HG03175 (cell line): ENCODE measurements at regions not wholly inside any gene's neighbourhood (a gene's known extent, or its start where the extent isn't known, plus 50 kb on each side); places are given as distances from the start of the nearest gene placed in this dataset.

Experiments used
- ATAC-seq: cut with Tn5 transposase; IDR thresholded peaks from one replicate; pipeline ENCODE4 v1.9.1; 2021; ENCODE audit warnings: mild to moderate bottlenecking, moderate library complexity; ENCODE audit not compliant: unreplicated experiment

DNA sequence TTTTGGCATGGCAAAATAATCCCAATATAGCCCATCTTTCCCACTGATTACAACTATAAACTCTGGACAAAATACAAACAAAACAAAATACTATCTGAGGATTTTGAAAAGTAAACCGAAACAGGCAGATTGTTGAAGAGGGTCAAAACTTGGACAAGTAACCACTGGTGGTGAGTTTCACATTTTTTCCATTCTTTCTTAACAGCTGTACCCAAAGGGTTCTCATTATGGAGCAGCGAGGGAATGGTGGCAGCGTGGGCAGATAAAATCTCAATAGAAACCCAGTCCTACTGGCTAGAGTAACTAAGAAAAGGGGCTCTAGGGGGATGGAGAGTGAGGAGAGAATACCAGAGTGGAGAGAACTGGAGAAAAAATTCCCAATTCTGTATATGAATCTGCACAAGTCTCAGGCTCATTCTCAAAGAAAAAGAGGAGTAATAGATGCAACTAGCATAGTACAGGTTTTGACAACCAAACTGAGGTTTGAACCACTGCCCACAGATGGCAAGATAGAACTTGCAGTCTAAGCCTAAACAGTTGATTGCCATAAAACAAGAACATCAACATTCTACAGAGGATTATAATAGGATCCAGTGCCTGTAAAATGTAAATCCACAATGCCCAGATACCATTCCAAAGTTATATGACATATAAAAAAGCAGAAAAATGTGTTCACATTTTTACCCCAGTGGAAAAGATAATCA, 284.5 kb downstream of the KCNRG start:
- ATAC-seq: no peak

DNA sequence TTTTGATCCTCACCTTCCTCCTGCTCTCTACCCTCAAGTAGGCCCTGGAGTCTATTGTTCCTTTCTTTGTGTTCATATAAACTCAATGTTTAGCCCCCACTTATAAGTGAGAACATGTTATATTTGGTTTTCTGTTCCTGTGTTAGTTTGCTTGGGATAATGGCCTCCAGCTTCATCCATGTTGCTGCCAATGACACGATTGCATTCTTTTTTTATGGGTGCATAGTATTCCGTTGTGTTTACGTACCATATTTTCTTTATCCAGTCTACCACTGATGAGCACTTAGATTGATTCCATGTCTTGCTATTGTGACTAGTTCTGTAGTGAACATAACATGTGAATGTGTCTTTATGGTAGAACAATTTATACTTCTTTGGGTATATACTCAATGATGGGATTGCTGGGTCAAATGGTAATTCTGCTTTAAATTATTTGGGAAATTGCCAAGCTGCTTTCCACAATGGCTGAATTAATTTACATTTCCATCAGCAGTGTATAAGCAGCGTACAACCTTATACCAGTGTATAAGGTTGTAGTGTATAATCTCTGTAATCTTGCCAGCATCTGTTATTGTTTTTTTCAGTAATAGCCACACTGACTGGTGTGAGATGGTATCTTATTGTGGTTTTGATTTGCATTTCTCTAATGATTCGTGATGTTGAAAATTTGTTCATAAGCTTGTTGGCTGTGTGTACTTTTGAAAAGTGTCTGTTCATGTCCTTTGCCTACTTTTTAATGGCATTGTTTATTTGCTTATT, 288.9 kb downstream of the KCNRG start:
- ATAC-seq: no peak

DNA sequence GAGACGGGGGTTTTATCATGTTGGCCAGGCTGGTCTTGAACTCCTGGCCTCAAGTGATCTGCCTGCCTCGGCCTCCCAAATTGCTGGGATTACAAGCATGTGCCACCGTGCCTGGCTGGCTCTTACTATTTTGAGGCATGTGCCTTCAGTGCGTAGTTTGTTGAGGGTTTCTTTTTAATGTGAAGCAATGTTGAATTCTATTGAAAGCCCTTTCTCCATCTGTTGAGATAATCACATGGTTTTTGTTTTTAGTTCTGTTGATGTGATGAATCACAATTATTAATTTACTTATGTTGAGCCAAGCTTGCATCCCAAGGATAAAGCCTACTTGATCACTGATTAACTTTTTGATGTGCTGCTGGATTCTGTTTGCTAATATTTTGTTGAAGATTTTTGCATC, 290.9 kb downstream of the KCNRG start:
- ATAC-seq: no peak

DNA sequence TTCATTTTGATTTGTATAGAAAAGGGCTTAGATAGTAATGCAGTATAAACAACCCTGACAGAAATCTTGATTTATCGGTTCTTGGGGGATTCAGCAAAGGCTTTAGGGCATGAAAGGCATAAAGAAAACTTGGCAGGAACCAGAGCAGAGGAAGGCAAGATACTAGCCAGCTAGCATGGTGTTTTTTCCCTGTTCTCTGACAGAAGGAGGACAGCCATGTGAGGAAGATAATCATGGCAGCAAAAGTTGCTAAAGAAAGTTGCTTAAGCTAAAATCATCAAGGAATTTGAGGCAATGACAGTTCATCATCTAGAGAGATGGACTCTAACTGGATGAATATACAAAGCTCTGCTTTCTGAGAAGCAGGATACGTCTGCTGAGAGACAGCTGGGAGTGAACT, 294.1 kb downstream of the KCNRG start:
- no peak for ATAC-seq

DNA sequence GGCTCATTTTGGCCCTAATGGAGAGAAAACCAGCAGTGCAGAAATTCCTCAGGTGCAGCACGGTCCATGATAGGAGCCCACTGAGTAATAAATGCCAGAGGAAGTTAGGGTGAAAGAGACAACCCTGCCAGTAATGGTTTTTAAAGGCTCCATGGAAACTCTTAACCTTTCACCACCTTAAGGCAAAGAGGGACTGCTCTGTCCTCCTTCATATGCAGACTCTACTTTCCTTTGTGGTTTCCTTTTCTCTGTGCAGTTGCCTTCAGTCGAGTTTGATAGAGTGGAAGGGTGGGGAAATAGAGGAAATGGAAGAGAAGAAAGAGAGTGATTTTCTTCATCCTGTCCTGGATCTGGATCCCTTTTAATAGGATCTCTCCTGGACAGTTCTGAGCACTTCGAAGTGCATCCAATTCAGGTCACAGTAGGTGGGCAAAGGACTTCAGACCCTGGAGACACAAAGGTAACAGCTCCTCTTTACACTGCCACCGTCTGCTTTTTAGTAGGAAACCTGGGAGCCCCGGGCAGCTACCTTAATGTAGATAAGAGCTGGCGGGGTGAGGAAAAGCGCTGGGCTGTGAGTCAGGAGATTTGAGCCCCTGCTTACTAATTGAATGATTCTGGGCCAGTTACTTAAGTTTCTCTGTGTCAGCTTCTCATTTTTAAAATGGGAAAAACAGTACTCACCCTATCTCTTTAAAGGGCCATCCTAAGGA, 294.8 kb downstream of the KCNRG start:
- no peak for ATAC-seq

DNA sequence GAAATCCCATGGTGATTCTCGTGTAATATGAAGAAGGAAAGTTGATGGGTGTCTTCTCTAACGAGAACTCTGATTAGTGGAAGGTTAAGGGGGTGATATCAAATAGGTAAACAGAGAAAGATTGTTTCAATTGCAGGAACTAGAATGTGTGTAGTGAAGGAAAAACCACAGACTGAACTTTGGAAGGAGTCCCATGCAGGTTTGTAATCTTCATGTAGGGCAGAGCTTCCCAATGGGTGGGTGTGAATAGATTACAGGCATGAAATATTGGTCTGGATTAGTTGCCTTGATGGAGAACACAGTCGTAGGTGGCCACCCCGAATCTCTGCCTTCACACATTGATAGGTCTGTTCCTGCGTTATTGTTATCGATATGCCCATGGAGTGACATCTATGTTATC, 295.5 kb downstream of the KCNRG start:
- ATAC-seq: no peak

DNA sequence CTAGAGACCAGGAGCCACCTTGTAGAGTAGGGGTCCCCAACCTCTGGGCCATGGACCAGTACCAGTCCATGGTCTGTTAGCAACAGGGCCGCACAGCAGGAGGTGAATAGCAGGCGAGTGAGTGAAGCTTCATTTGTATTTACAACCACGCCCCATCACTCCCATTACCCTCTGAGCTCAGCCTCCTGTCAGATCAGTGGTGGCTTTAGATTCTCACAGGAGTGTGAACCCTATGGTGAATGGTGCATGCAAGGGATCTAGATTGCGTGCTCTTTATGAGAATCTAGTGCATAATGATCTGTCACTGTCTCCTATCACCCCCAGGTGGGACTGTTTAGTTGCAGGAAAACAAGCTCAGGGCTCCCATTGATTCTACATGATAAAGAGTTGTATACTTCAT, 303.6 kb downstream of the KCNRG start:
- ATAC-seq: no peak

DNA sequence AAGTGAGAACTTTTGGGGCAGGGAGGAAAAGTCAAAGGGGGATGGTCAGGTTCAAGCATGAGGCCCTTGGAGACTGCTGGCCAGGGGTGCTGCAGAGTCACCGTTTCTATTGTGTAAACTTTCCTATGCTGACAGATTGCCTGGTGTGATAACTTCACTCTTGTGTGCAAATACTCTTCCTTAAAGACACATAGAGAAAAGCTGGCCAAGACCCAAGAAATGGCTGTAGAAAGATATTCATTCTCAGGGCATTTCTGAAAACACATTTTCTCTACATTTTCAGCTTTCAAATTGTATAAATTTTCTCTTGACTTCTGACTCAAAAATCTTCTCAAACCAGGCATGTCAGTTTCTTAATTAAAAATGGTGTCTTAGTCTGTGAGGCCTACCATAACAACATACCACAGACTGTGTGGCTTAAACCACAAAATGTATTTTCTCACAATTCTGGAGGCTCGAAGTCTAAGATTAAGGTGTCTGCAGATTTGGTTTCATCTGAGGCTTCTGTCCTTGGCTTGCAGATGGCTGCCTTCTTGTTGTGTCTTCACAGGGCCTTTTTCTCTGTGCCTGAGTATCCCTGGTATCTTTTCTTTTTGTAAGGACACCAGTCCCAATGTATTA, 304.5 kb downstream of the KCNRG start:
- ATAC-seq: no peak

DNA sequence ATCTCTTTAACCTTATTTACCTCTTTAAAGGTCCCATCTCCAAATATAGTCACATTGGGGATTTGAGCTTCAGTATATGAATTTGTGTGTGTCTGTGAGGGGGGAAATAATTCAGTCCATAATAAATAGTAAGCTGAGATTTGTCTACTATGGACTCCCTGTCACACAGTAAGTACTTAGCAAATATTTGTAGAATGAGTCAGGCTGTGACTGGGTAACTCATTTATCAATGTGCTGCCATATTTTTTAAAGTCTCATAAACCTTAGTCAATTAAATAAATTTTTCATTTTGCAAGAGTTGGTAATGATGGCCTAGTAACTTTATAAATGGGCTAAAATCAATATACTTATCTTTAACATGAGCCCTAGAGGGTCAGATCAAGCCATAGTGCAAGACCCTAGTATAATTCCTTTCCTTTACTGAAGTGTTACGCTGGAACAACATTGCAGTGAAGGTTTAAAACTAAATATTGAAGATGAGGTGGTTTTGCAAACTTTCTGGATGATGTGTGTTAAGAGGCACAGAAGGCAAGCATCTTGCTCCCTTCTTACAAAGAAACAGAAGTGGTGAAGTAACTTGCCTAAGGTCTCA, 305.1 kb downstream of the KCNRG start:
- ATAC-seq: no peak

DNA sequence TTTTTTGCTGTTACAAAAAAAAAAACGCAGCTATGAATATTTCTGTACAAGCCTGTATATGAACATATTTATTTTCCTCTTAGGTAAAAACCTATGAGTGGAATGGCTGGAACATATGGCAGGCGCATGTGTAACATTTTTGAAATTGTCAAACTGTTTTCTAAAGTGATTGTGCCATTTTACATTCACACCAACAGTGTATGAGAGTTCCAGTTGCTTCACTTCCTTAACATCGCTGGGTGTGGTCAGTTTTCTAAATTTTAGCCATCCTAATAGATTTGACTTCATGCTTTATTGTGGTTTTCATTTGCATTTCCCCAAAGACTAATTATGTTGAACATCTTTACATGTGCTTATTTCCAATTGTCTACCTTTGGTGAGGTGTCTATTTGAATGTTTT, 306.8 kb downstream of the KCNRG start:
- no peak for ATAC-seq

DNA sequence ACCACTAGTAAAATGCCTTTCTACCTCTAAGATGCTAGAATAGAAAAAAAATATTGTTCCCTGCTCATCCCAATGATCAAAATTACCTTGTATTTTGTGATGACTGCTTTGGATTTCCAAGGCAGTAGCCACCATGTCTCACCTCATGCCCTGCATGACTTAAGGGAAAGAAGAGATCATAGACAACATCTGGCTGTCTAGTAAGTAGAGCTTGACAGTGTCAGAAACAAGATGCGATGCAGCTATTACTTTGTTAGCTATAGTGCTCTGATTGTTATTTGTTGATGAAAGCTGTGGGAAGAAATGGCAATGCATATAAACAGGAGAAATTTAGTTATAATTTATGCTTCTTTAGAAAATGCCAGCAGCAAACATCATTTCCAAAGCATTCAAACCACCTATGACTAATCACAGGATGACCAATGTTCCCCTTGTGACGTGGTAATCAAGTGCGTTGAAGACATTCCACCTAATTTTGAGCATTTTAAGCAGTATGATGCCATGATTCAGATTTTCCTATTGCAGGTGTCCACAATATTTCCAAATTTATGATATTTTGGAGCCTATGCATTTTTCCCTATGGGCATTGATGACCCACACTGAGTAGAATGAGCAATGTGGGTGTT, 308.3 kb downstream of the KCNRG start:
- ATAC-seq: no peak

DNA sequence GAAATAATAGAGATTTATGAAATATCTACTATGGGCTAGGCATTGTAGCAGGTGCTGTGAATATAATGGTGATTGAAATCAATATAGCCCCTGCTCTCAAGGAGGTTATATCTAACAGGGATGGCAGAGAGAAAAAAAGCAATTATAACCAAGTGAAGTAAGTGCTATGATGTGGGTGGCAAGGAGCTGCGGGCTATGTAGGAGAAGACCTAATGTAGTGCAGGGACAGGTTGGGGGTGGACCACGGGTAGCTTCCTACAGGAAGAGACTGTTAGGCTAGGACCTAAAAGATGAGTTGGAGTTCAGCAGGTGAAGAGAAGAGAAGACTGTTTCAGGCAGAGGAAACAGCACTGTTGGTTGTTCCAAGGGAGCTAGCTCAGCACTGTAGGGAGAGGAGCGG, 311.0 kb downstream of the KCNRG start:
- no peak for ATAC-seq

DNA sequence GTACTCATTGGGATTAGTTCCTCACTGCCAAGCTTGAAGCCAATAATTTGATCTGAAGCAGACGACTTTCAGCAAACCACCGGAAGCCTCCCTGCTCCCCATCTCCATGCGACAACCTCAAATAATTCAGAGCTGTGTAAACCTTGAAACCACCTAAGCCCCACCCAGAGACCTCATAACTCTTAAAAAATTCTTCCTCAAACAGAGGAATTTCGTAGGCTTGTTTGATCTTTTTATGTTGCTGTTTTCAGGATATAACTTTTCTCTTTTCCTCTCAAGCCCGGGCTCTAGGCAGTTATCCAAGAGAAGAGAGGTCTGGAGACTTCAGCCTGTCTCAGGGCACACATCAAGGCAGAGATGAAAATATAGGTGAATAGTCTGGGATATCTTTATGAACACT, 311.6 kb downstream of the KCNRG start:
- no peak for ATAC-seq

DNA sequence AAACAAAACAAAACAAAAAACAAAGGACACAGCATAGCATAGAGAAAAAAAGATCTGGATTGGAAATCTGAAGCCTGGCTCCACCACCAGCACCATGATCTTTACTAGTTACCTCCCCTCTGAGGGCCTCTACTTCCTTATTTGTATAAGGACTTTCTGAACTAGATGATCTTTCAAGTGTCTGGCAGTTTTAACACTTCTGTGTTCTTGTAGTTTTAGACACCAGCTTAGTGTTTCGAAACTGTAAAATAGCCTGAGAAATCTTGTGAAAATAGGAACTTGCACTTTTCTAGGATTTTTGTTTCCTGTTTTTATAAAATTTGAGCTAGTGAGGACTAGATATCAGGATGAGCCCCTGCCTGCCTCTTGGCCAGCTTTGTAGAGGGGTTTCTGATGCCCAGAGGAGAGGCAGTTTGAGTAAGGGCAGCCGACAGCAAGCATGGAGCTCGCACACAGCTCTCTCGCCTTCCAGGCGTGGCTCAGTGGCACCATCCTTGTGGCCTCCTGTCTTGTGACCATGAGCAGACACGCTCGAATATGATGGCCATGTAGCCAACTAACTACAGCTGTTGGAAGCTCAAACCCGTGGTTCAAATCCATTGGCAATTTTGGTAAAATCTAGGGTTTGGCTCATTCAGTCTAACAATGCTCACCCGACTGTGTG, 319.0 kb downstream of the KCNRG start:
- no peak for ATAC-seq

DNA sequence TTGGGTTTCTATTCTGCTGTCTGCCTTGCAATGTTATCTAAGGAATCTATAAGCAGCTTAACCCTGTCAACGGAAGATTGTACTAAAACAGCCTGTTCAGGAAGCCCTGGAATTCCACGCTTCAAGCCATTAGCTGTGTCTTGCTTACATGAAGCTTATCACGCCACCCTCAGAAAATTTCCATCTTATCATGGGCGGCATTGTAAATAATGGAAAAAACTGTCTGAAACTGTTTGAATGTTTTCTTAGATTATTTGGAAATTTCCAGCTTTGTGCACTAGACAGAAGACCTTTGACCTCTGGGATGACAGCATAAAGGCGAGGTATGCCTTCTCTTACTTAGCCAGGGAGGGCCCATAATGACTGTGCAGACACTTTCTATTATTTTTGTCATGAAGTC, 319.7 kb downstream of the KCNRG start:
- no peak for ATAC-seq

DNA sequence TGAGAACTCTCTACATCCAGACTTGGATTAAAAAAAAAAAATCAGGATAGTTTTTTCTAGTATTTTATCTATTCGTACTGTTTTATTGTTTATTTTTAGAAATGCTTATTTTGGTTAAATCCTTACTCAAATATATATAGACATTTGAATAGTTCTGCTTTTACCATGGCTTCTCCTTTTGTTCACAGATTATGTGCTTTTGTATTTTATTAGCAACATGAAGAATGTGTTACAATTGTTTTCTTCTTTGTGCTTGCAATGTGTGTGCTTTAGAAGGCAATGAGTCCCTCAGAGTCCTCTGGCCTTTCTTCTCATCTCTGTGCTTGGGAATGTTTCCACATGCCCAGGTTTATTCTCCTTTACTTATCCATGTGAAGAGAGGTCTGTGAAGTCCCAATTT, 324.0 kb downstream of the KCNRG start:
- ATAC-seq: no peak

DNA sequence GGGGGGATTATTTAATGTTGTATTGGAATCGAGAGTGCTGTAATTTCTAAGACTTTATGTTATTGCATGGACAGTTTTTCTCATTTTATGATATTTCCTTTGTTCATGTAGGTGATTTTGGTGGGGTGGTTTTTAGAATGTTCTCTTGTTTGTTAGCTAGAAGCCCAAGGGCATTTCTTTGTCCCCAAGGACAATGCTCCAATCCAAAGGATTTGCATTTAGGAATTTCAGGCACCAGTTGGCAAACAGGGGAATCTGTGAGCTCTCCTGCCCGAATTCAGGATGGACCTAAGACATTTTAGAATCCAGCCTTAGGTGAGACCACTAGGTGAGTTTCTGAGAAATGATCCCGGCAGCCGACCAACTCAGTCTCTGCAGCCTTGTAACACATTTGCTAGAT, 324.9 kb downstream of the KCNRG start:
- no peak for ATAC-seq

DNA sequence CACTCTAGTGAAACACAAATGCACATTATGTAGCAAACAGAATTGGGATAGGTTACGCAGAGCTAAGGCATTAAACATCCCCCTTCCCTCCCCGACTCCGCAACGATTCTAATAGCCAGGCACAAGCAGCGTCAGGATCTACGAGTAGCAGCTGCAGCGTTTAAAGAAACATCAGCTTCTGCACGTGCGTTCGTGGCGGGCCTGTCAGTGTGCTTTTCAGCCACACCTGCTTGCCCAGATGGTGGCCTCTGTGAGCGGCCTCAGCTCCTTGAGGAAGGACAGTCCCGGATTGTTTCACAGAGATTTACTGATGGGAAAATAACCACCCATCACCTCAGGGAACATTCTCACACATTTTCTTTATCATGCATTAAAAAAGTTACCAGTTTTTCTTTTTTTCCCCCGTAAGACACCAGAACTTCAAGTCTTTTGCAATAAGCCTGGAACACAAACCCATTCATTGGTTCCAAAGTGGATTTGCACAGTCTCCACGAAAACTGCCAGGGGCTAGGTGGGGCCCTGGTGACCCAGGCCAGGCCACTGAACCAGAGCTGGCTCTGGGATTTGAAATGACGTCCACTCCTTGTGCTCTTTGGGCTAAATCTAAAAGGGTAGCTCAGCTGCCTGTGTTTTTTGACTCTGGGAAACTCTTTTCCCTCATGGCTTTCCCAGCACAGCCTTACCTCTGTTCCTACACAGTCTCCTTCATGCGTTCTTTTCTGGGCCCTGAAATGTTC, 325.5 kb downstream of the KCNRG start:
- ATAC-seq: no peak

DNA sequence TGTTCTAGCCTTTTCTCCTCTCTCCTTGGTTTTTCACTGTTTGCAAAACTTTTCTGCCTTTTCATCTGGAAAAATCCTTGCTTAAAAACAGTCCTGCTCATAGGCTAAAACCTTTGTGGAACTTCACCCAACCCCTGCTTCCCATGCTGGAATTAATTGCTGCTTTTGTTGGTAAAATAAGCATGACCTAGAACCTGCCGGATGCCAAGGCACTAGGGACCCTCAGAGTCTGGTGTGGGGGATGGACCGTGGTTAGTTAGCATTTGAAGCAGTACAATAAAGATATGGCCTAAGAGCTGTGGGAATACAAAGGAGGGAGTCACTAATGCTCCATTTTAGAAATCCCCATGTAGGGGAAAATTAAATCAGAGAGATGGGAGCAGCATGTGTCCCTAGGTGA, 326.3 kb downstream of the KCNRG start:
- ATAC-seq: no peak

DNA sequence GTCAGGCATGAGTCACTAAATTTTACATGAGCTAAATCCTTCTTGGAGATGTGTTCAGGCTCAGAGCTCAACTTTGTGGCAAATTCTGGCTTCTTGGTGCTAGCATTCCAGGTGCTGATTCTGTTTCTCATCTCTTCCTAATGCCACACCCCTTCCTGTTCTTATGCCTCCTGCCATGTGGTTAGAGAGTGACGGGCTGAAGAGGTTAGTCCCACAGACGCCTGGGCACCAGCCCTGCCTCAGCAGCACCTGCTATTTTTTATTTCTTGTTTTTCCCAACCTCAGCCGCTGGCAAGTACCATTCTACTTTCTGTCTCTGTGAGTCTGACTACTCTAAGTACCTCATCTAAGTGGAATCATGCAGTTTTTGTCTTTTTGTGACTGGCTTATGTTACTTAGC, 329.5 kb downstream of the KCNRG start:
- ATAC-seq: no peak
